ENCODE measurements at regions not wholly inside any gene's neighbourhood (a gene's known extent, or its start where the extent isn't known, plus 50 kb on each side); places are given as distances from the start of the nearest gene placed in this dataset.
"Not testable (repeated sequence)": the region's sequence is repeated elsewhere in the genome, so short reads cannot be mapped to it uniquely, and the experiment has no call there.

DNA sequence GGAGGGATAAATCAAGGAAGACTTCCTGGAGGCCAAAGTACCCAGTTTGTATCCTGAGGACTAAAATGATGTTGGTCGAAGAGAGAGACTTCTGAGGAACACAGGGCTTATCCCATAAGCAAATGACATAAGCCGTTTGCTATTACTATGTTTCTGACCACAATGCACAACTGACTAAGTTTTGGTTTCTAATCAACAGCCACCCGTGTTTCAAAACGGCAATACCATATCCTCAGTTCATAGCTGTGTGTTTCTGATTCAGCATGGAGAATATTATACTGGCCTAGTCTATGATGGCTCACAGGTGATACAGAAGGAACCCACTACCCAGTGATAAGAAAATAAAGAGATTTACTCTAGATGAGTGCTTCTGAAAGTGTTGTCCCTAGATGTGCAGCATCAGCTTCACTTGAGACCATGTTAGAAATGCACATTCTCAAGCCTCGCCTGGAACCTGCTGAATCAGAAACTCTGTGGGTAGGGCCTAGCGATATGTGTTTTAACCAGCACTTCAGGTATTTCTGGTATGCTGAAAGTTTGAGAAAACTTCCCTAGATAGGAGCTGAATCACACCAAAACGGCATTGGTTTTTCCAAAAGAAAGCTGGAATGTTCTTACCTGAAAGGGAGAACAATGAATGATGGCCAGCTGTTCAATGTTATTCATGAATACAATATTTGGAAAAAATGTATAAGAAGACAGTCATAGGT lies 639.7 kb upstream of the NR2F2 start:
- FAIRE-seq (no peak), DNase-seq (ENCODE audit: insufficient read length, low spot score) (no peak)

DNA sequence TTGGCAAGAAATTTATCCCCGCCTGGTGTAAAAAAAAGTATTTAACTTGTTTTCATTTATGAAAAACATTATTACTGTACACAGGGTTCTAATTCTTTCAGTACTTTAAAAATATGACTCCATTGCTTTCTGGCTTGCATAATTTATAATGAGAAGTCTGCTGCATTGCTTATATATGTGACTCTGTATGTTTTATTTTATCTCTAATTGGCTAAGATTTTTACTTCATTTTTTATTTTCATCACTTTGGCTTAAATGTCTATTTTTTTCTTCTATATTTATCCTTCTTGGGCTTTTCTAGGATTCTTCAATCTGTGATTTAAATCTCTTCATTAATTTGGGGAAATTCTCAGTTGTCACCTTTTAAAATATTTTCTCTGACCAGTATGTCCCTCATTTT lies 636.6 kb upstream of the NR2F2 start:
- DNase-seq (ENCODE audit: insufficient read length, low spot score) (no peak), FAIRE-seq (no peak)

DNA sequence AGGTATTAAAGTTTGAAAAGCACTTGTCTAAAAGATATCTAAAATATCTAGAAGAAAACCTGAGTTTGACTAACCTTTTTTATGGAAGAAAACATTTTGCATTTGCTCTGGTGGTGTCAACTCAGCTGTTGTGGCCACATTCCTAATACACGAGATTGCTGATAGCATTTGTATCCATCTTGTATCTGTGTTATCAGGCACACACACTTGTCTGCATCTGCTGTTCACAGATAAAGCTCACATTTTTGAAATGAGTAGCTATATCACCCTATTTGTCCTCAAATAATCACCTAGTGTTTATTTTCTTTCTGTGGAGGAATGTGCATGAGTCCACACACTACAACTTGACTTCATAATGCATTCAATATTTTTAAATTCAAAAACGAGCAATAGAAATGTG lies 632.3 kb upstream of the NR2F2 start:
- FAIRE-seq: no peak
- no peak for DNase-seq (ENCODE audit: insufficient read length, low spot score)

DNA sequence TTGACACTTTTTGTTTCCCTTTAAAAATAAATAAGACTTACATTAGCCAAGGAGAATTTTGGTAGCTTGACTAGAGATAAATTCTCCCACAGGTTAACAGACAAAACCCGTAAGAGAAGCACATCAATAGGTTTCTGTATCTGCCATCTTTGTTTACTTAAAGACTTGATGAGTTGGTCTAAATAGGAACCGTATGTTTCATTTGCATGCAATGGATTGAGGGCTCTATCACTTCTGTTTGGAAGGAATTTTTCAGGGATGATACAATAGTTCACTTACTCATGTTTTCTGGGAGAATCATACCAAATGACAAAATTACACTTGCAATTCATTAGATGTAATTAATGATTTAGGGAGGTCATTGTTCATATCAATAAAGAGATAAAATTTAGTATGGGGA lies 631.5 kb upstream of the NR2F2 start:
- no peak for FAIRE-seq
- no peak for DNase-seq (ENCODE audit: insufficient read length, low spot score)

DNA sequence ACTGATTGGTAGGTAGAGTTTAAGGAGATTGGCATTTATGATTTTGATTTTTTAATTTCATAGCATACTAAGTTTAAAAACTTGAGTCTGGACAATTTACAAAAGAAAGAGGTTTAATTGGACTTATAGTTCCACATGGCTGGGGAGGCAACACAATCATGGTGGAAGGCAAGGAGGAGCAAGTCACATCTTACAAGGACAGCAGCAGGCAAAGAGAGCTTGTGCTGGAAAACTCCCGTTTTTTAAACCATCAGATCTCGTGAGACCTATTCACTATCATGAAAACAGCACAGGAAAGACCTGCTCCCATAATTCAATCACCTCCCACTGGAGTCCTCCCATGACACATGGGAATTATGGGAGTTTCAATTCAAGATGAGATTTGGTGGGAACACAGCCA lies 630.9 kb upstream of the NR2F2 start:
- FAIRE-seq (no peak), DNase-seq (ENCODE audit: insufficient read length, low spot score) (no peak)

DNA sequence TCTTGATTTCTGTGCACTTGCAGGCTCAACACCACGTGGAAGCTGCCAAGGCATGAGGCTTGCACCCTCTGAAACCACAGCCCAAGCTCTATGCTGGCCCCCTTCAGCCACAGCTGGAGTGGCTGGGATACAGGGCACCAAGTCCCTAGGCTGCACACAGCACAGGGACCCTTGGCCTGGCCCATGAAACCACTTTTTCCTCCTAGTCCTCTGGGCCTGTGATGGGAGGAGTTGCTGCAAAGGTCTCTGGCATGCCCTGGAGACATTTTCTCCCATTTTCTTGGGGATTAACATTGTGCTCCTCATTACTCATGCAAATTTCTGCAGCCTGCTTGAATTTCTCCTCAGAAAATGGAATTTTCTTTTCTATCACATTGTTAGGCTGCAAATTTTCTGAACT lies 629.8 kb upstream of the NR2F2 start:
- not testable (repeated sequence) for FAIRE-seq; DNase-seq (ENCODE audit: insufficient read length, low spot score)

DNA sequence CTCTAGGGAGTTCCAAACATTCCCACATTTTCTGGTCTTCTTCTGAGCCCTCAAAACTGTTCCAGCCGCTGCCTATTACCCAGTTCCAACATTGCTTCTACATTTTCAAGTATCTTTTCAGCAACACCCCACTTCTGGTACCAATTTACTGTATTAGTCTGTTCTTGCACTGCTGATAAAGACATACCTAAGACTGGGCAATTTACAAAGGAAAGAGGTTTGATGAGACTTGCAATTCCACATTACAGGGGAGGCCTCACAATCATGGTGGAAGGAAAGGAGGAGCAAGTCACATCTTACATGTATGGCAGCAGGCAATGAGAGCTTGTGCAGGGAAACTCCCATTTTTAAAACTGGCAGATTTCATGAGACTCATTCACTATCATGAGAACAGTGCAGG lies 629.1 kb upstream of the NR2F2 start:
- FAIRE-seq (no peak), DNase-seq (ENCODE audit: insufficient read length, low spot score) (no peak)

DNA sequence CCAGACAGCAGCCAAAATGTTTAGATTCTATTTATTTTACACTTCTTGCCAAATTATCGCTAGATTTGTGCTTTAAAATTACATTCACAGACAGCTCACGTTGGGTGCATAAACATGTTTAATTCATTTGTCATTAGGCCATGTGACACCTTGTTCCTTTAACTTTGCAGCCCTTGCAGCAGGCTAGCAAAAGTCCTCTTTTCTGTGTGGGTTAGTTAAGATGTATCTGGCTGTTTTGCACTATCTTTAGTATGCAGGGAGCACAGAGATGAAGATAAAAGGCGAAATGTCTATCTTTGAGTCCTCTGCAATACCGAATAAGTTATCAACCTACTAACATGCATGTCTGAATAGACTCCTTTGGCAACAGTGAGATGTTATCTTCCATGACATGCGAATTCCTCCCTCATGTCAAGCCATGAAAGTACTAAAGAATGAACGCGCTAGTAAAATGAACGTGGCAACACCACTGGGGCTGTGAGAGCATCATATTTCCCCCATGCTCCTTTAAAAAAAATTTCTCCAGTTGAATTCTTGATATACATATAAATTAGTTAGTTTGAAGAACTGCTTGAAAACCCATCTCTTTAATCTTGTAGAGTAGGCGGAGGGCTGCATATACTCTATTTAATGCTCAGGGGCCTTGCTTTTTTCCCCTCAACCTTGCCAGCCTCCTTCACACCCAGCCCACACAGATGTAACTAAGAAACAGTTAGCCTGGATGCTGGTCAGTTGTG lies 620.4 kb upstream of the NR2F2 start:
- FAIRE-seq: no peak
- no peak for DNase-seq (ENCODE audit: insufficient read length, low spot score)

DNA sequence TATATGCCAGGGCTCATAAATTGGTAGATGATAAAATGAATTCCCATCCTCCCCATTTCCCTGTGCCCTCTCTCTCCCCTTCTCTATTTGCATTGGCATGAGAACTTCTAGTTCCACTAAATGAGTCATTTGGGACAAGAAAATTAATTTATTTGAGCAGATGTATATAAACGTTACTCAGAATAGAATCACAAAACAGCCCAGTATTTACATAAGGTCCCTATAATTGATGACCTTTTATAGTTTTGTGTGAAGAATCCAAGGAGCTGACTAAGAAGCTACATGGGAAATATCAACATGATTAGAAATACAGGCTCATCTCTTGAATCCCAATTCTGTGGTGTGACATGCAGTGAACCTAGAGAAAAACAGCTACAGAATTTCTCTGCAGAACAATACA lies 617.7 kb upstream of the NR2F2 start:
- no peak for FAIRE-seq
- DNase-seq (ENCODE audit: insufficient read length, low spot score): no peak

DNA sequence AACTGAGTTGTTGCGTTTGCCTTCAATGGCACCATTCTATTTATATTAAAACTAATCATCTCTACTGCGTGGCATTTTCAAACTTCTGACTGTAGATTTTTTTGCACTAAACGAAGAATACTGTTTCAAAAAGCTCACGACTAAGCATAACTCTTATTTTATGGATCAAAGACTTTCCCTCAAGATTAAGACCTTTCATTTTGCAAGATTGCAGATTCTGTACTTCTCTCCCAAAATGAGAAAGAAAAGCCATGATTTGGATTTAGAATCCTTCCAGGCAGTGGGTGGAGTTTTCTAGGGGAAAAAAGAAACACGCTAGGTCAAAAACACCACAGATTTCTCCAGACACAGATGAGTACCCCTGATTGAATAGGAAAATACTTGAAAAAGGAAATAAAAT lies 617.2 kb upstream of the NR2F2 start:
- no peak for DNase-seq (ENCODE audit: insufficient read length, low spot score)
- no peak for FAIRE-seq

DNA sequence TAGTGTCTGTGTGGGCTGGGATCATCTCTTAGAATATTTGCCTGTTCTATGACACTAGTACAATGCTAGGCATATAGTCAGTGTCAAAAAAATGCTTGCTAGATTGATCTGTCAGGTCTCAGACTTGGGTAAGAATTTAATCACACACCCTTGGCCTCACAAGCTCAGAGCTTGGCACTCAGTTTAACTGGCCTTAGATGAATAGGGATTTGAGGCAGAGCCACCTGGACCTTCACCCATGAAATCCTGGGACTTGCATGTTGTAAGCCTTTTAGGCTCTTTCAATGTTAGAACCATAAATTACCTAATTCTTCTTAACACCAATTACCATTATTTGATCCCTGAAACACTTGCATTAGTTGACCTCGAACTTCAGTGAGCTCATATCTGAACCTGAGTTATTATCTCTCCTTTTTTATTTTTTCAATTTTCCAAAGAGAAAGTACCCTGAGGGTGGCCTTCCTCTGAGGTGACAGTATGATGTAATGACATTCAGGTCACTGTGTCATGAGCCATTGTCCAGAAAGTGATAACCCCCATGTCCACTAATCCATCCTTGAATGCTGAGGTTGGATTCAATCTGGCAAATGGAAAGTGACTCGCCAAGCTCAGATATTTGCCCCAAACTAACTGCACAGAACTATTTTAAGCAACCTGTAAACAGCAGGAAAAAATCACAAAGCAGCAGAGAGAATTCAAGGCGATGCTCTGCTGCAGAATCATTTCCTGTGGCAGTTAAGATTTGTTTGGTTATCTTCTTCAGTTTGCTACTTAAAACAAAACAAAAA lies 615.2 kb upstream of the NR2F2 start:
- FAIRE-seq (no peak), DNase-seq (ENCODE audit: insufficient read length, low spot score) (no peak)

DNA sequence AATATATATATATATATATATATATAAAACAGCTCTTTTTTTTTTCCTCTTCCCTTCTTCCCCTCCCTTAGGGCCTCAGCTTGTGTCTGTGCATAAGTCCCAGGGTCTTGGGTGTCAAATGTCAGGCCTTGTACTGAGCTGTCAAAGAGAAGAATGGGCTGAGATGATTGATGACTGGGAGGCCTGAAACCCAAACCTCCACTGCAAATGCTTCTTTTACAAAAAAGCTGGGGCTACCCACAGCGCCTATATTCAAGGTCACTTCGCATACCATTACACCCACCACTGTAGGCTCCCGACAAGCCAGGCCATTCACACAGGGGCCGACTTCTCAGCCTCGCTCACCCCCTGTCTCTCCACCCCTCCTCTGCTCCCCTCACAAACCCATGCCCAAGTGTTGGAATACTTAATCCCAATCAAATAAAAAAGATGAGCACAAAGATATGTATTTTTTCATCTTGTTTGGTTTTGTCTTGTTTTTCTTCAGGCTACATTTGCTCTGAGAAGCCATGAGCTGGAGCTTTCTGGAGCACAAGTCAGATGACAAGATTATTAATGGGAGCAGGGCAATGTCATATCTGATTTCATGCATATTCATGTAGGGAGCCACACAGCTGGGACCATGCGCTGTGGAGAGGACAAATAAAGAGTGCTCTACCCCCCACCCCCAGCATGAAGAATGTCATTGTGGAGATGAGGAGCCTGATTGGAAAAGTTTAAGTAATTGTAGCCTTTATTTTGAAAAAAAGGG lies 614.4 kb upstream of the NR2F2 start:
- FAIRE-seq (no peak), DNase-seq (ENCODE audit: insufficient read length, low spot score) (no peak)

DNA sequence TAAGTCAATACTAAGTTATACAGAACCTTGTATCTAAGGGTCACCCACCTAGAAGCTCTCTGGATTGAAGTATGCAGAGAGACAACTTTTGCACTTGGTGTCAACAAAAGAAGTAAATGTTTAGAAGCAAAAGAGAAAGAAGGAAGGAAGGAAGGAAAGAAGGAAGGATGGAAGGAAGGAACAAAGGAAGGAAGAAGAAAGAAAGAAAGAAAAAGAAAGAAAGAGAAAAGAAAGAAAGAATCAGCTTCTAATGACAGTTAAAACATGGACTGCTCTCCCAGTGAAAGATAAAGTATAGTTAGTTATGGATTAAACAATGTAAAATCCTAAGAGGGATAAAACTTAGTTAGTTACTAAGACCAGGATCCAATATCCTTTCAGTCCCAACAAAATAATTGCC lies 613.8 kb upstream of the NR2F2 start:
- FAIRE-seq: no peak

DNA sequence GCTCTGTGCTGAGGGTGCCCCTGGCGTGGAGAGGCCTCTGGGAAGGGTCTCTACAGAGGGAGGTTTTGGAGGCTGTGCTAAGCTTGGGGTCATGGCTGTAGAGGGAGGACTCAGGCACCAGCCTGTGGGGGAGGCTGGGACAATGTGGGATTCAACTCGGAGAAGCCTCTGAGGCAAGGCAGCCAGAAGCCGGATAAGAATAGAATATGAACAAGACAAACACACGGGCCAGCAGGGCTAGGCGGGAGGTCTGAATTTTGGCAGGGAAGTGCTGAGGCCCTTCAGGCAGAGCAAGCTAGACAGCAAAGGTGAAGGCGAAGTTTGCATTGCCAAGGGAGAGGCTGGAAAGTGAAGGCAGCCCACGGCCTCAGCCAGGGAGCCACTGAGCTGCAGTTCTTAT lies 612.1 kb upstream of the NR2F2 start:
- FAIRE-seq (no peak), DNase-seq (ENCODE audit: insufficient read length, low spot score) (no peak)

More for the DNA sequence above, 613.8 kb upstream of the NR2F2 start:
- no peak for DNase-seq (ENCODE audit: insufficient read length, low spot score)

DNA sequence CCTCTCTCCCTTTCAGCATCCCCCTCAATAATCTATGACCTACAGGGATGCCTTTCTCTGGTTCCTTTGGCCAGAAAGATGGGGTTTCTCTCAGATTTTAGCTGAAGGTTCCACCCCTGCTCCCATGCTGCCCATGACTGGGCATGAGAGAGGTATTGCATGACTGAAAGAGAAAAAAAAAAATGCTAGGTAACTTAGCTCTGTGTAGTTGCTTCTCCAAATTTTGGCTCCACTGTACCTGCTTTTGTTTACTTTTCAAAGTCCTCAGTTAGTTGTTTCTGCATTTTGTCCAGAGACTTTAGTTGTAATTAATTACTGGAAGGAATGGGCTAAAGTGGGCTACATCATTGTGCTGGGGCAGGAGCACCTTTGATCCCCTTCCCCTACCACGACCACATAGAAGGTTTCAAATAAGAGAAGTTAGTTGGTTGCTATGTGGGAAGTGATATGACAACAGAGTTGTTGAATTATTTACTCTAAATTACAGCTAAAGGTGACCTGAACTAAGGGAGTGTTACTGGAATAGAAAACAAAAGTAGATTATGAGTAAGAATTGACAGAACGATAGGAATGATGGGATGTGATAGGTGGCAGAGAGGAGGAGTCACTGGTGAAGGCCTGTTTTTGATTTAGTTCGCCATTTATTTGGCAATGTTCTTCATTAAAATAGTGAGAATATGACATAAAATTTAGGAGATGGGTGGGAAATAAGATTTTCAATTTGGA lies 605.4 kb upstream of the NR2F2 start:
- DNase-seq (ENCODE audit: insufficient read length, low spot score) (no peak), FAIRE-seq (no peak)

DNA sequence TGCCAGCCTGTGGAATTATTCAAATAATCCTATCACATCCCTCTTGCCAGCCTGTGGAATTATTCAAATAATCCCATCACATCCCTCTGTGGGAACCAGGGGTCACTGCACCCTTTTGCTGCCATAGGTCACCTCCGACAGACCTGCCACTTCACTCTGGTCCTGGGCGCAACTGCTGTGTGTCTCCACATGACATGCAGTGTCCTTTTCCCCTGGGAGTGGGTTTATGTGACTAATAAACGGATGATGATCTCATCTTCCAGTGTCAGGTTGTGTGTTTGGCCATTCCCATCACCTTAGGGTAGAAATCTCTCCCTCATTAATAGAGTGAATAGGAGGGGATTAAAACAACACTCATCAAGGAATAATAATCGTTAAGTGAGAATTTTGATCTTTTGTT lies 603.6 kb upstream of the NR2F2 start:
- FAIRE-seq: no peak
- DNase-seq (ENCODE audit: insufficient read length, low spot score): no peak

DNA sequence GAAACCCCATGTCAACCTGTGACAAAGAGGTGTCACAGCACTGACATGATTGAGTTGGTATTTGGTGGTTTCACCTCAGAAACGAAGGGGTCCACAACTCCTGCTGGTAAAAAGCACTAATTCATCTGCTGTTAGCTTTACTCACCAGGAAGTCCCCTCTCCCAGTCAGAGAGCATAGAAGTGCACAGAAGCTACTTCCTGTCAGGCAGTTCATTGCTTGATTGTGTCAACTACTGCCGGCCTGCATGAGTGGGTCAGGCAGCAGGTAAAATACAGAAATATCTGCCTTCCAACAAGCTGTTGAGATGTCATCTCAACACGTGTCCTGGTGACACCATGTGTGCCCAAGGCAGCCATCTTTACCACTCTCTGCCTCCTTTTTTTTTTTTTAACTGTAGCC lies 596.6 kb upstream of the NR2F2 start:
- FAIRE-seq: no peak
- no peak for DNase-seq (ENCODE audit: insufficient read length, low spot score)

DNA sequence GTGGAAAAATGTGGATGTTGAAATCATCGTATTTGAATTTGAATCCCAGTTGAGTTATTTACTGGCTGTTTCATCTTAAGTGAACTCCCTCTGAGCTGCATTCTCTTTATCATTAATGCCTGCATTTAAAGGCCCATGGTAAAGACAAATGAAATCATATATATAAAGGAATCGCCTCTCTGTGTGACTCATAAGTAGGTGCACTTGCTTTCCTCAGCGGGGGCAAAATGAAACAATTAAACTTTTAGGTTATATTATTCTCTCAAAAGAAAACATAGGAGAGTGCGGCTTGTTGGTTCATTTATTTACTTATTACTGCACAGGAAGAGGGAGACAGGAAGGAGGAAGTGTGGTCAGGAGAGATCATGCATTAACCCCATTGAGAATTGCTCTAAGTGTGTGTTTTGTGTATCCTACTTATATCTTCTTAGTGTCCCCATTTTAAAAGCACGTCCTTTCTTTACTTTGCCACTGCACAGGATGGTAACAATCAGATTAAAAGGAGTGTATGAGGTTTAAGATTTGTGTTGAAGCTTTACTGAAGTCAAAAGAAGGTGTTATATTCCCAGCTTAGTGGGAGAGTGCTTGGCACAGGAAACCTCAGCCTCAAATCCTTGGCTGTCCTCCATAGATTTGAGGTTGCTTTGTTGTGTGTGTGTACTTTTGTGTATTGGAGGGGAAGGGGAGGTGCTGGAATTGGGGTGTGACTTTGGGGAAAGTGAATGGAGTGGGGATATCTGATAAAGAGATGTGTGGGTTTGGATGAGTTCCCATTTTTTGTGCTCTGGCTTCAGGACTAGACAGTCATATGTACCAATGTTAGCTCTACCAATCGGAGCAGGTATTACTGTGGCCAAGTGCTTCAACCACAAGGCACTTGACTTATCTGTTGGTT lies 595.8 kb upstream of the NR2F2 start:
- FAIRE-seq (no peak), DNase-seq (ENCODE audit: insufficient read length, low spot score) (no peak)

DNA sequence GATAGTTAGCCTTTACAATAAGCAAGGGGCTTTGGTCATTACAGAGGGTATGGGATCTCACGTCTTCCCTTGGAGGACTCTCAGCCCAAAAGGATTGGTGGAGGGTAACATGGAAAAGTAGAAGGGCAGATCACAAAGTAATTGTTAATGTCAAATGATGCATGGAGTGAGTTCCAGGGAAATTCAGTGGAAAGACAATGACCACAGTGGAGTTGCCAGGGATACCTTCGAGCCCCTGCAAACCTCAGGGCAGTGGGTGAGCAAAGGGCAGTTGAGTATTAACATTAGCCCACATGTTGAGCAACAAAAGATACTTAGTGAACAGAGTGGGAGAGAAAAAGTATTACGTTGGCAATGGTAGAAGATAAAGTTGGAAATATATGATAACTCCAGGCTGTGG lies 593.4 kb upstream of the NR2F2 start:
- FAIRE-seq (no peak), DNase-seq (ENCODE audit: insufficient read length, low spot score) (no peak)
